Calu3 (cell line): ENCODE measurements at regions not wholly inside any gene's neighbourhood (a gene's known extent, or its start where the extent isn't known, plus 50 kb on each side); places are given as distances from the start of the nearest gene placed in this dataset.

Experiments used
- BruUV-seq: library from RNA; stranded (reverse); fragments of 400-500 nt; replicated peaks from 2 replicates; lab custom pipeline; 2021; lab: Mats Ljungman, UMichigan
- CTCF ChIA-PET: fragments of 300-600 bp; sonication (Branson Sonifier 250); formaldehyde crosslinking; loops from one replicate; lab custom pipeline; 2022; ENCODE audit warnings: antibody characterized with exemption; lab: Charles Lee
- DNase-seq: peaks from one replicate; pipeline ENCODE4 v3.0.0; 2022
- H3K27ac Mint-ChIP-seq: one replicate; pipeline ENCODE4 v1.8.0; 2022; ENCODE audit warnings: mixed read lengths; ENCODE audit not compliant: unreplicated experiment
- H3K27me3 Mint-ChIP-seq: one replicate; pipeline ENCODE4 v1.8.0; 2022; ENCODE audit warnings: mixed read lengths; ENCODE audit not compliant: unreplicated experiment
- H3K36me3 Mint-ChIP-seq: one replicate; pipeline ENCODE4 v1.8.0; 2022; ENCODE audit warnings: mild to moderate bottlenecking, moderate library complexity, mixed read lengths; ENCODE audit not compliant: insufficient read depth, unreplicated experiment
- H3K4me1 Mint-ChIP-seq: one replicate; pipeline ENCODE4 v1.8.0; 2022; ENCODE audit warnings: mild to moderate bottlenecking, low read depth, mixed read lengths; ENCODE audit not compliant: unreplicated experiment
- H3K4me3 Mint-ChIP-seq: one replicate; pipeline ENCODE4 v1.8.0; 2022; ENCODE audit warnings: mild to moderate bottlenecking, low read depth, moderate library complexity, mixed read lengths; ENCODE audit not compliant: unreplicated experiment
- H3K9me3 Mint-ChIP-seq: one replicate; pipeline ENCODE4 v1.8.0; 2022; ENCODE audit warnings: low read depth, mixed read lengths; ENCODE audit not compliant: unreplicated experiment
- CTCF ChIP-seq: fragments of 200-600 bp; IDR thresholded peaks from one replicate; pipeline ENCODE4 v1.8.0; 2022; ENCODE audit warnings: antibody characterized with exemption; ENCODE audit not compliant: unreplicated experiment
- intact Hi-C: fragments of 100-400 bp; cut with micrococcal nuclease; formaldehyde crosslinking; loops from one replicate; pipeline ENCODE4 v1.10.0; 2022; ENCODE audit not compliant: unreplicated experiment

- CTCF ChIA-PET = no interaction called here
- no peak overlapping the region for H3K4me3 Mint-ChIP-seq
- BruUV-seq = no TSS peak
- no peaks in the 10 kb centered on the region for H3K27me3 Mint-ChIP-seq
- H3K36me3 Mint-ChIP-seq = no peaks in the 10 kb centered on the region
- peaks cover 17% of the 10 kb centered on the region for H3K4me1 Mint-ChIP-seq
- H3K9me3 Mint-ChIP-seq = peaks cover 8% of the 10 kb centered on the region
- no peak for DNase-seq
- H3K27ac Mint-ChIP-seq = no peak overlapping the region
- TF ChIP-seq CTCF = no peak
- intact Hi-C loops = loop anchor here (2.0 to 5.0 kb wide), 2 partner anchors 56 to 230 kb away; no protein-coding TSS in a partner anchor
These were observed 160.0 kb upstream of the PDE5A start for GRCh38 chr4:119788349-119789266.

DNA sequence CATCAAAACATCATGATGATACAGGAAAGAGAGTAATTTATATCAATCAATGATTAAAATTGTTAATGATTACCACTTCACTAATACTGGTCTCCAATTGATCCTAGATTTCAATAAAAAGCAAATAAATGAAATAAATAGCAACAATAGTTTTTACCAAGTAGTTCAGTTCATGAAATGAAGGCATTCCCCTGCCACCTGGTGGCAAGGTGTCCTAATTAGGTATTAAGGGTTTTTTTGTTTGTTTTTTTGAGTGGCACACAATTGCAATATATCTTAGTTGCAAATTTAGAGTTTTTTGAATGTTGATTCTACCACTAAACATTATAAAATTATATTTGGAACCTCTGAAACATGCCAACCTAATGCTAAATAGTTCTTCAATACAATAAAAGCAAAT lies 157.4 kb upstream of the PDE5A start:
- Mint-ChIP-seq H3K9me3 (peaks cover 5% of the 10 kb centered on the region), H3K4me3 (no peak overlapping the region), H3K36me3 (no peaks in the 10 kb centered on the region), H3K27me3 (no peaks in the 10 kb centered on the region), H3K4me1 (no peaks in the 10 kb centered on the region), H3K27ac (no peak overlapping the region)
- BruUV-seq = no TSS peak
- peak; percentile 54 for TF ChIP-seq CTCF
- CTCF ChIA-PET = interaction anchor here (1.0 to 1.5 kb wide), 2 partner anchors 157 to 271 kb away, joined by 4 to 10 read pairs; partner anchors contain the start of gene PDE5A
- intact Hi-C loops = loop anchor here (1.0 to 5.0 kb wide), 2 partner anchors 54 to 158 kb away; partner anchors contain the start of gene PDE5A
- peak; percentile 42 for DNase-seq

DNA sequence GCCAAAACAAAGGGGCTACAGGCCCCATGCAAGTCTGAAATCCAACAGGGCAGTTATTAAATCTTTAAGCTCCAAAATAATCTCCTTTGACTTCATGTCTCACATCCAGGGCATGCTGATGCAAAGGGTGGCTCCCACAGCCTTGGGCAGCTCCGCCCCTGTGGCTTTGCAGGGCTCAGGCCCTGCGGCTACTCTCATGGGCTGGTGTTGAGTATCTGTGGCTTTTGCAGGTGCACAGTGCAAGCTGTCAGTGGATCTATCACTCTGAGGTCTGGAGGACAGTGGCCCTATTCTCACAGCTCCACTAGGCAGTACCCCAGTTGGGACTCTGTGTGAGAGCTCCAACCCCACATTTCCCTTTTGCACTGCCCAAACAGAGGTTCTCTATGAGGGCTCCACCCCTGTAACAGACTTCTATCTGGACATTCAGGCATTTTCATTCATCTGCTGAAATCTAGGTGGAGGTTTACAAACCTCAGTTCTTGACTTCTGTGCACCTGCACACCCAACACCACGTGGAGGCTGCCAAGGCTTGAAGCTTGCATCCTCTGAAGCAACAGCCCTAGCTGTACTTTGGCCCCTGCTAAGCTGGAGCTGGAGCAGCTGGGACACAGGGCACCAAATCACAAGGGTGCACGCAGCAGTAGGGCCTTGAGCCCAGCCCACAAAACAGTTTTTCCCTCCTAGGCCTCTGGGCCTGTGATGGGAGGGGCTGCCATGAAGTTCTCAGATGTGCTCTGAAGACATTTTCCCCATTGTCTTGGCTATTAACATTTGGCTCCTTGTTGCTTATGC lies 154.8 kb upstream of the PDE5A start:
- no peaks in the 10 kb centered on the region for H3K27me3 Mint-ChIP-seq
- intact Hi-C loops = no loop called here
- H3K36me3 Mint-ChIP-seq = no peaks in the 10 kb centered on the region
- no peak overlapping the region for H3K4me3 Mint-ChIP-seq
- H3K27ac Mint-ChIP-seq = no peak overlapping the region
- H3K9me3 Mint-ChIP-seq = peaks cover 5% of the 10 kb centered on the region
- BruUV-seq = no TSS peak
- no peak for DNase-seq
- no peaks in the 10 kb centered on the region for H3K4me1 Mint-ChIP-seq
- TF ChIP-seq CTCF = no peak
- CTCF ChIA-PET = interaction anchor here (0.6 to 0.8 kb wide), 2 partner anchors 32 to 155 kb away, joined by 3 read pairs; partner anchors contain the start of gene PDE5A

DNA sequence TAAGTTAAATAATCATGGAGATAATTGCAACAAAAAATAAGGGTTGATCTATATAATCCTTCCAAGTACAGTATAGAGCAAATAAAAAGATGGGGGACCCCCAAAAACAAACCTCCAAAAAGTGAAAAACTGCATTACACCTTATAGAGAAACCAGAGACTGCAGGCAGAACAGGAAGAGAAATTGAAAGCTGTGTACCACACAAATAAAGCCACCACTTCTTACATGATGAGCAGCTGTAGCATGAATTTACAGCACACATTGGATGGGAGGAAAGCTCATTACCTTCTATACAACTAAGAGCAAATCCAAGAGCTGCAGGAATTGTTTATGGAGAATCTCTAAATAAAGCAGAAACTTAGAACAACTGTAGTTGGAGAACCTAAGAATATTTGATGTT lies 152.4 kb upstream of the PDE5A start:
- CTCF ChIA-PET = no interaction called here
- H3K27ac Mint-ChIP-seq = no peak overlapping the region
- no peak overlapping the region for H3K4me3 Mint-ChIP-seq
- intact Hi-C loops = no loop called here
- BruUV-seq = no TSS peak
- DNase-seq = no peak
- no peaks in the 10 kb centered on the region for H3K36me3 Mint-ChIP-seq
- H3K9me3 Mint-ChIP-seq = peaks cover 5% of the 10 kb centered on the region
- no peak for TF ChIP-seq CTCF
- no peaks in the 10 kb centered on the region for H3K4me1 Mint-ChIP-seq
- H3K27me3 Mint-ChIP-seq = no peaks in the 10 kb centered on the region
